H9 (cell line): ENCODE measurements at regions not wholly inside any gene's neighbourhood (a gene's known extent, or its start where the extent isn't known, plus 50 kb on each side); places are given as distances from the start of the nearest gene placed in this dataset.

ENCODE experiments used
- DNase-seq: peaks from one replicate; pipeline ENCODE4 v3.0.0-alpha.2; 2017
- H2AFZ ChIP-seq: one replicate; pipeline ENCODE4 v1.6.1; 2013; ENCODE audit warnings: mild to moderate bottlenecking, low read length, control low read depth, moderate library complexity
- H2AK5ac ChIP-seq: 2 replicates; pipeline ENCODE4 v1.6.1; 2013; ENCODE audit warnings: low read length, control low read depth, mixed read lengths; ENCODE audit not compliant: insufficient read length
- H2BK120ac ChIP-seq: one replicate; pipeline ENCODE4 v1.6.1; 2013; ENCODE audit warnings: low read depth, mild to moderate bottlenecking, low read length, control low read depth, inconsistent platforms; ENCODE audit not compliant: poor library complexity, severe bottlenecking
- H2BK12ac ChIP-seq: 2 replicates; pipeline ENCODE4 v1.6.1; 2013; ENCODE audit warnings: low read length, control low read depth, mixed read lengths, low read depth; ENCODE audit not compliant: insufficient read length
- H2BK15ac ChIP-seq: 2 replicates; pipeline ENCODE4 v1.6.1; 2013; ENCODE audit warnings: low read depth, low read length, control low read depth
- H2BK20ac ChIP-seq: one replicate; pipeline ENCODE4 v1.6.1; 2013; ENCODE audit warnings: low read depth, mild to moderate bottlenecking, low read length, control low read depth, inconsistent platforms; ENCODE audit not compliant: poor library complexity, severe bottlenecking
- H2BK5ac ChIP-seq: 2 replicates; pipeline ENCODE4 v1.6.1; 2013; ENCODE audit warnings: low read length, control low read depth, mixed read lengths; ENCODE audit not compliant: insufficient read length
- H3K14ac ChIP-seq: 2 replicates; pipeline ENCODE4 v1.6.1; 2013; ENCODE audit warnings: low read length, control low read depth; ENCODE audit not compliant: insufficient read depth
- H3K18ac ChIP-seq: 2 replicates; pipeline ENCODE4 v1.6.1; 2013; ENCODE audit warnings: low read depth, mild to moderate bottlenecking, mixed read lengths, low read length, control low read depth; ENCODE audit not compliant: insufficient read length
- H3K23ac ChIP-seq: 2 replicates; pipeline ENCODE4 v1.6.1; 2013; ENCODE audit warnings: low read length, control low read depth, mixed read lengths, low read depth; ENCODE audit not compliant: insufficient read length
- H3K23me2 ChIP-seq: 2 replicates; pipeline ENCODE4 v1.6.1; 2013; ENCODE audit warnings: low read depth, mild to moderate bottlenecking, mixed read lengths, low read length, control low read depth; ENCODE audit not compliant: insufficient read length, poor library complexity, severe bottlenecking
- H3K27ac ChIP-seq: 2 replicates; pipeline ENCODE4 v1.5.1; 2013; ENCODE audit warnings: low read length, control low read depth, mixed read lengths, low read depth; ENCODE audit not compliant: insufficient read length
- H3K27me3 ChIP-seq: 2 replicates; pipeline ENCODE4 v1.6.1; 2013; ENCODE audit warnings: low read length, control low read depth, inconsistent platforms; ENCODE audit not compliant: insufficient read depth
- H3K4ac ChIP-seq: 2 replicates; pipeline ENCODE4 v1.6.1; 2013; ENCODE audit warnings: low read depth, mild to moderate bottlenecking, control low read depth, inconsistent platforms, low read length, moderate library complexity
- H3K4me1 ChIP-seq: 2 replicates; pipeline ENCODE4 v1.6.1; 2013; ENCODE audit warnings: low read length, control low read depth, inconsistent platforms; ENCODE audit not compliant: insufficient read depth
- H3K4me2 ChIP-seq: 2 replicates; pipeline ENCODE4 v1.6.1; 2013; ENCODE audit warnings: low read length, control low read depth, mixed read lengths; ENCODE audit not compliant: insufficient read length, insufficient read depth
- H3K56ac ChIP-seq: 2 replicates; pipeline ENCODE4 v1.6.1; 2013; ENCODE audit warnings: low read depth, mild to moderate bottlenecking, mixed read lengths, low read length, control low read depth; ENCODE audit not compliant: insufficient read length
- H3K79me1 ChIP-seq: 2 replicates; pipeline ENCODE4 v1.6.1; 2013; ENCODE audit warnings: low read depth, mild to moderate bottlenecking, moderate library complexity, low read length, control low read depth, inconsistent platforms; ENCODE audit not compliant: insufficient read depth, poor library complexity, severe bottlenecking
- H3K79me2 ChIP-seq: 2 replicates; pipeline ENCODE4 v1.6.1; 2013; ENCODE audit warnings: low read length, control low read depth, inconsistent platforms; ENCODE audit not compliant: insufficient read depth
- H3K9ac ChIP-seq: 2 replicates; pipeline ENCODE4 v1.6.1; 2013; ENCODE audit warnings: low read length, control low read depth, mixed read lengths; ENCODE audit not compliant: insufficient read length; ENCODE audit errors: extremely low read depth
- H3K9me3 ChIP-seq: one replicate; pipeline ENCODE4 v1.6.1; 2013; ENCODE audit warnings: low read depth, low read length, inconsistent platforms; ENCODE audit not compliant: control insufficient read depth
- H3T11ph ChIP-seq: one replicate; pipeline ENCODE4 v1.6.1; 2013; ENCODE audit warnings: mild to moderate bottlenecking, low read length, control low read depth, inconsistent platforms
- H4K20me1 ChIP-seq: one replicate; pipeline ENCODE4 v1.6.1; 2013; ENCODE audit not compliant: control insufficient read depth, insufficient read length, insufficient read depth
- H4K5ac ChIP-seq: 2 replicates; pipeline ENCODE4 v1.6.1; 2013; ENCODE audit warnings: low read depth, mild to moderate bottlenecking, mixed read lengths, low read length, control low read depth; ENCODE audit not compliant: insufficient read length
- H4K8ac ChIP-seq: replicated peaks from 2 replicates; pipeline ENCODE4 v1.6.1; 2013; ENCODE audit warnings: low read length, control low read depth, mixed read lengths, low read depth; ENCODE audit not compliant: insufficient read length
- H4K91ac ChIP-seq: 2 replicates; pipeline ENCODE4 v1.6.1; 2013; ENCODE audit warnings: low read depth, mild to moderate bottlenecking, moderate library complexity, mixed read lengths, low read length, control low read depth; ENCODE audit not compliant: insufficient read length
- H3K27ac Mint-ChIP-seq, 3 experiments: 2 replicates in 2 of 3; 3 replicates in 1 of 3; pipeline ENCODE4 v1.8.0; 2020 to 2021; ENCODE audit warnings: mixed read lengths in 3 of 3, mild to moderate bottlenecking in 1 of 3, moderate library complexity in 1 of 3
- H3K27me3 Mint-ChIP-seq: 2 replicates; pipeline ENCODE4 v1.8.0; 2021; ENCODE audit warnings: low read depth, mild to moderate bottlenecking, moderate library complexity, mixed read lengths
- H3K36me3 Mint-ChIP-seq, 3 experiments: 2 replicates in 2 of 3; 3 replicates in 1 of 3; pipeline ENCODE4 v1.8.0; 2020 to 2021; ENCODE audit warnings: low read depth in 3 of 3, mixed read lengths in 3 of 3; ENCODE audit not compliant: insufficient read depth in 1 of 3
- H3K4me1 Mint-ChIP-seq, 2 experiments: 2 replicates each; pipeline ENCODE4 v1.8.0; 2020; ENCODE audit warnings: mixed read lengths in 2 of 2
- H3K4me3 Mint-ChIP-seq, 2 experiments: 2 replicates in 1 of 2; 3 replicates in 1 of 2; pipeline ENCODE4 v1.8.0; 2020 to 2021; ENCODE audit warnings: mild to moderate bottlenecking in 2 of 2, mixed read lengths in 2 of 2, moderate library complexity in 1 of 2
- H3K9me3 Mint-ChIP-seq, 2 experiments: 2 replicates in 1 of 2; 3 replicates in 1 of 2; pipeline ENCODE4 v1.8.0; 2020; ENCODE audit warnings: mild to moderate bottlenecking in 2 of 2, mixed read lengths in 2 of 2, moderate library complexity in 1 of 2
- CTCF ChIP-seq: fragments of 200-600 bp; sonication (generic); conservative IDR thresholded peaks from 3 replicates; pipeline ENCODE4 v1.8.0; 2021; ENCODE audit warnings: antibody characterized with exemption, mild to moderate bottlenecking
- WGBS: extraction: QIAGEN DNeasy Blood & Tissue Kit; methylation state at CpG from one replicate; pipeline ENCODE4 v1.1.7; 2013; ENCODE audit warnings: missing lambda C conversion rate, low lambda C conversion rate, mixed read lengths; ENCODE audit not compliant: insufficient read length; ENCODE audit errors: extremely low coverage; 5-methylcytosine and 5-hydroxymethylcytosine counted together

GRCh38 chr2:129330504-129330903 lies 649.0 kb upstream of the RAB6C start:
- Histone ChIP-seq H4K91ac (no peak overlapping the region), H4K20me1 (no peaks in the 10 kb centered on the region), H3K9ac (no peak overlapping the region), H3K4me1 (no peaks in the 10 kb centered on the region), H3K79me1 (no peaks in the 10 kb centered on the region), H2BK12ac (no peak overlapping the region), H2AK5ac (no peak overlapping the region), H2BK20ac (no peak overlapping the region), H2BK120ac (no peak overlapping the region), H3T11ph (no peak overlapping the region), H4K8ac (no peak overlapping the region), H2AFZ (no peak overlapping the region), H3K4ac (no peak overlapping the region), H2BK5ac (no peak overlapping the region), H2BK15ac (no peak overlapping the region), H4K5ac (no peak overlapping the region), H3K56ac (no peak overlapping the region), H3K23me2 (no peaks in the 10 kb centered on the region), H3K23ac (no peak overlapping the region), H3K14ac (no peak overlapping the region), H3K79me2 (no peaks in the 10 kb centered on the region), H3K4me2 (no peak overlapping the region), H3K9me3 (no peaks in the 10 kb centered on the region), H3K18ac (no peak overlapping the region), H3K27ac (no peak overlapping the region), H3K27me3 (no peaks in the 10 kb centered on the region)
- H3K27ac Mint-ChIP-seq: no peak overlapping the region
- H3K4me3 Mint-ChIP-seq: no peak overlapping the region
- DNase-seq: no peak
- H3K9me3 Mint-ChIP-seq: peaks cover 0 to 6% of the 10 kb centered on the region in 2 experiments; a peak in 4 of 5 replicates
- TF ChIP-seq CTCF: no peak
- WGBS: no CpG with 5 or more reads among the region's 2 CpGs
- H3K4me1 Mint-ChIP-seq: peaks cover 2 to 4% of the 10 kb centered on the region in 2 experiments; a peak in 2 of 4 replicates
- peaks cover 0 to 3% (median 0%) of the 10 kb centered on the region in 3 experiments; a peak in 2 of 7 replicates for H3K36me3 Mint-ChIP-seq
- 0 out of 2 replicates have a peak, but pooled peaks cover 1% of the 10 kb centered on the region for H3K27me3 Mint-ChIP-seq
